H7 (cell line): ENCODE measurements at regions not wholly inside any gene's neighbourhood (a gene's known extent, or its start where the extent isn't known, plus 50 kb on each side); places are given as distances from the start of the nearest gene placed in this dataset.

ENCODE experiments used
- DNase-seq: peaks from one replicate; pipeline ENCODE4 v3.0.0; 2012
- H3K27me3 ChIP-seq: 2 replicates; pipeline ENCODE4 v1.6.0; 2011; ENCODE audit warnings: mild to moderate bottlenecking, low read length; ENCODE audit not compliant: control insufficient read depth, insufficient read depth
- H3K36me3 ChIP-seq: replicated peaks from 2 replicates; pipeline ENCODE4 v1.5.1; 2011; ENCODE audit warnings: low read length; ENCODE audit not compliant: control insufficient read depth, insufficient read depth
- H3K4me3 ChIP-seq: 2 replicates; pipeline ENCODE4 v1.5.1; 2011; ENCODE audit warnings: low read depth, mild to moderate bottlenecking, control low read depth, low read length, moderate library complexity; ENCODE audit not compliant: insufficient read depth

- Histone ChIP-seq H3K4me3 (no peak overlapping the region), H3K36me3 (no peaks in the 10 kb centered on the region), H3K27me3 (no peaks in the 10 kb centered on the region)
- DNase-seq = no peak
These were observed 50.2 kb upstream of the PCLO start for GRCh38 chr7:83212883-83213282.
